WTC11 (cell line): ENCODE measurements at regions not wholly inside any gene's neighbourhood (a gene's known extent, or its start where the extent isn't known, plus 50 kb on each side); places are given as distances from the start of the nearest gene placed in this dataset.

Source experiments
- ATAC-seq: fragments of 200-7000 bp; cut with Tn5 transposase; 2 replicates; pipeline ENCODE4 v1.10.0; 2021; ENCODE audit warnings: mild to moderate bottlenecking, moderate library complexity
- CTCF ChIA-PET: fragments of 300-600 bp; sonication (Branson Sonifier 250); formaldehyde crosslinking; loops from one replicate; lab custom pipeline; 2021; ENCODE audit warnings: antibody characterized with exemption; lab: Charles Lee
- POLR2A ChIA-PET: fragments of 350-600 bp; sonication (Branson Sonifier 250); formaldehyde crosslinking; loops from one replicate; lab custom pipeline; 2021; ENCODE audit warnings: antibody characterized with exemption; lab: Charles Lee
- DNase-seq: peaks from one replicate; pipeline ENCODE4 v3.0.0; 2021; ENCODE audit warnings: low spot score
- H3K27ac Mint-ChIP-seq: 2 replicates; pipeline ENCODE4 v1.8.0; 2021; ENCODE audit warnings: mixed read lengths
- H3K27me3 Mint-ChIP-seq: 2 replicates; pipeline ENCODE4 v1.8.0; 2021; ENCODE audit warnings: low read depth, mild to moderate bottlenecking, moderate library complexity, mixed read lengths
- H3K36me3 Mint-ChIP-seq: 2 replicates; pipeline ENCODE4 v1.8.0; 2021; ENCODE audit warnings: mixed read lengths
- H3K4me1 Mint-ChIP-seq: 2 replicates; pipeline ENCODE4 v1.8.0; 2022; ENCODE audit warnings: mixed read lengths
- H3K4me3 Mint-ChIP-seq: 2 replicates; pipeline ENCODE4 v1.8.0; 2021; ENCODE audit warnings: mild to moderate bottlenecking, moderate library complexity, mixed read lengths
- H3K9me3 Mint-ChIP-seq: 2 replicates; pipeline ENCODE4 v1.8.0; 2021; ENCODE audit warnings: mixed read lengths
- CREM ChIP-seq: sonication (generic); formaldehyde crosslinking; IDR thresholded peaks from 2 replicates; pipeline ENCODE4 v1.8.1; 2022; ENCODE audit warnings: mild to moderate bottlenecking, missing genetic modification reagents, moderate library complexity
- IRF2 ChIP-seq: sonication (generic); formaldehyde crosslinking; IDR thresholded peaks from 2 replicates; pipeline ENCODE4 v1.8.0; 2022; ENCODE audit warnings: low read depth, missing genetic modification reagents, borderline replicate concordance
- MYBL2 ChIP-seq: sonication (generic); formaldehyde crosslinking; IDR thresholded peaks from 2 replicates; pipeline ENCODE4 v1.8.1; 2023; ENCODE audit warnings: mild to moderate bottlenecking, moderate library complexity, missing genetic modification reagents
- OVOL2 ChIP-seq: fragments of 250-450 bp; sonication (Bioruptor Pico); IDR thresholded peaks from 2 replicates; pipeline ENCODE4 v1.9.0; 2021; ENCODE audit warnings: mild to moderate bottlenecking, borderline replicate concordance
- SMAD4 ChIP-seq: sonication (generic); formaldehyde crosslinking; IDR thresholded peaks from 2 replicates; pipeline ENCODE4 v1.8.0; 2022; ENCODE audit warnings: mild to moderate bottlenecking, missing genetic modification reagents
- SOX15 ChIP-seq: fragments of 250-450 bp; sonication (Bioruptor Pico); IDR thresholded peaks from 2 replicates; pipeline ENCODE4 v1.9.0; 2021; ENCODE audit warnings: mild to moderate bottlenecking
- SP1 ChIP-seq: sonication (generic); formaldehyde crosslinking; conservative IDR thresholded peaks from 2 replicates; pipeline ENCODE4 v1.8.1; 2022; ENCODE audit warnings: missing genetic modification reagents
- TP53 ChIP-seq: sonication (generic); formaldehyde crosslinking; IDR thresholded peaks from 2 replicates; pipeline ENCODE4 v1.8.1; 2023; ENCODE audit warnings: mild to moderate bottlenecking, missing genetic modification reagents
- ZNF138 ChIP-seq: sonication (generic); formaldehyde crosslinking; conservative IDR thresholded peaks from 2 replicates; pipeline ENCODE4 v1.8.1; 2022; ENCODE audit warnings: mild to moderate bottlenecking, moderate library complexity, missing genetic modification reagents
- ZNF232 ChIP-seq: sonication (generic); formaldehyde crosslinking; IDR thresholded peaks from 2 replicates; pipeline ENCODE4 v1.8.0; 2022; ENCODE audit warnings: mild to moderate bottlenecking, missing genetic modification reagents
- ZNF671 ChIP-seq: fragments of 250-450 bp; sonication (Bioruptor Pico); IDR thresholded peaks from 2 replicates; pipeline ENCODE4 v1.8.0; 2021; ENCODE audit warnings: mild to moderate bottlenecking
- TF ChIP-seq, protein P1 (sequence below): sonication (generic); formaldehyde crosslinking; IDR thresholded peaks from 2 replicates; pipeline ENCODE4 v1.8.0; 2023; ENCODE audit warnings: missing genetic modification reagents, mild to moderate bottlenecking, borderline replicate concordance
- TF ChIP-seq, protein P2 (sequence below): sonication (generic); formaldehyde crosslinking; IDR thresholded peaks from 2 replicates; pipeline ENCODE4 v1.8.0; 2023; ENCODE audit warnings: missing genetic modification reagents
- TF ChIP-seq, protein P3 (sequence below): fragments of 250-450 bp; sonication (Bioruptor Pico); IDR thresholded peaks from 2 replicates; pipeline ENCODE4 v1.9.0; 2021; ENCODE audit warnings: moderate library complexity, mild to moderate bottlenecking, inconsistent platforms, borderline replicate concordance
- TF ChIP-seq, protein P4 (sequence below): fragments of 200-600 bp; IDR thresholded peaks from 2 replicates; pipeline ENCODE4 v1.8.0; 2022; ENCODE audit warnings: antibody characterized with exemption
- TF ChIP-seq, protein P5 (sequence below): fragments of 250-450 bp; sonication (Bioruptor Pico); IDR thresholded peaks from 2 replicates; pipeline ENCODE4 v1.9.0; 2021; ENCODE audit warnings: mild to moderate bottlenecking
- TF ChIP-seq, protein P6 (sequence below): sonication (generic); formaldehyde crosslinking; conservative IDR thresholded peaks from 2 replicates; pipeline ENCODE4 v1.8.1; 2023; ENCODE audit warnings: mild to moderate bottlenecking, low read depth, missing genetic modification reagents, moderate library complexity

DNA sequence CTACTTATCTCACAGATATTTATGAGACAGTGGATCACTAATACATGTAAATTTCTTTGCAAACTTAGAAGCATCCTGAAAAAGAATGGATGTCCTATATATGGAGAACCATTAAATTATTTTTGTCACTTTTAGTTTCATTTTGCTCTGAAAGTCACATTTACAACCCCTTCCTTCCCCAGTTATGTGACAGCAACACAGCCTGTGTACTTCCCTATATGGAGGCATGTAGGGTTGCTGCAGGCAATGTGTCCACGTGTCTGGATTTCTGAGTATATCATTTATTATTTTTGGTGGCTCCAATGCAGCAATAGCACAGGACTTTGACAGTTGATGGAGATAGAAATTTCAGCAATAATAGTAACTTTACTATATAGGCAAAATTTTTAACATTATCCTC, 156.4 kb downstream of the ST8SIA4 start (continued):
- TF ChIP-seq, protein P1, sequence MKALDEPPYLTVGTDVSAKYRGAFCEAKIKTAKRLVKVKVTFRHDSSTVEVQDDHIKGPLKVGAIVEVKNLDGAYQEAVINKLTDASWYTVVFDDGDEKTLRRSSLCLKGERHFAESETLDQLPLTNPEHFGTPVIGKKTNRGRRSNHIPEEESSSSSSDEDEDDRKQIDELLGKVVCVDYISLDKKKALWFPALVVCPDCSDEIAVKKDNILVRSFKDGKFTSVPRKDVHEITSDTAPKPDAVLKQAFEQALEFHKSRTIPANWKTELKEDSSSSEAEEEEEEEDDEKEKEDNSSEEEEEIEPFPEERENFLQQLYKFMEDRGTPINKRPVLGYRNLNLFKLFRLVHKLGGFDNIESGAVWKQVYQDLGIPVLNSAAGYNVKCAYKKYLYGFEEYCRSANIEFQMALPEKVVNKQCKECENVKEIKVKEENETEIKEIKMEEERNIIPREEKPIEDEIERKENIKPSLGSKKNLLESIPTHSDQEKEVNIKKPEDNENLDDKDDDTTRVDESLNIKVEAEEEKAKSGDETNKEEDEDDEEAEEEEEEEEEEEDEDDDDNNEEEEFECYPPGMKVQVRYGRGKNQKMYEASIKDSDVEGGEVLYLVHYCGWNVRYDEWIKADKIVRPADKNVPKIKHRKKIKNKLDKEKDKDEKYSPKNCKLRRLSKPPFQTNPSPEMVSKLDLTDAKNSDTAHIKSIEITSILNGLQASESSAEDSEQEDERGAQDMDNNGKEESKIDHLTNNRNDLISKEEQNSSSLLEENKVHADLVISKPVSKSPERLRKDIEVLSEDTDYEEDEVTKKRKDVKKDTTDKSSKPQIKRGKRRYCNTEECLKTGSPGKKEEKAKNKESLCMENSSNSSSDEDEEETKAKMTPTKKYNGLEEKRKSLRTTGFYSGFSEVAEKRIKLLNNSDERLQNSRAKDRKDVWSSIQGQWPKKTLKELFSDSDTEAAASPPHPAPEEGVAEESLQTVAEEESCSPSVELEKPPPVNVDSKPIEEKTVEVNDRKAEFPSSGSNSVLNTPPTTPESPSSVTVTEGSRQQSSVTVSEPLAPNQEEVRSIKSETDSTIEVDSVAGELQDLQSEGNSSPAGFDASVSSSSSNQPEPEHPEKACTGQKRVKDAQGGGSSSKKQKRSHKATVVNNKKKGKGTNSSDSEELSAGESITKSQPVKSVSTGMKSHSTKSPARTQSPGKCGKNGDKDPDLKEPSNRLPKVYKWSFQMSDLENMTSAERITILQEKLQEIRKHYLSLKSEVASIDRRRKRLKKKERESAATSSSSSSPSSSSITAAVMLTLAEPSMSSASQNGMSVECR (CRISPR knock-in tag): no peak
- TF ChIP-seq, protein P2, sequence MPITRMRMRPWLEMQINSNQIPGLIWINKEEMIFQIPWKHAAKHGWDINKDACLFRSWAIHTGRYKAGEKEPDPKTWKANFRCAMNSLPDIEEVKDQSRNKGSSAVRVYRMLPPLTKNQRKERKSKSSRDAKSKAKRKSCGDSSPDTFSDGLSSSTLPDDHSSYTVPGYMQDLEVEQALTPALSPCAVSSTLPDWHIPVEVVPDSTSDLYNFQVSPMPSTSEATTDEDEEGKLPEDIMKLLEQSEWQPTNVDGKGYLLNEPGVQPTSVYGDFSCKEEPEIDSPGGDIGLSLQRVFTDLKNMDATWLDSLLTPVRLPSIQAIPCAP (CRISPR knock-in tag): no peak
- TF ChIP-seq, protein P3, sequence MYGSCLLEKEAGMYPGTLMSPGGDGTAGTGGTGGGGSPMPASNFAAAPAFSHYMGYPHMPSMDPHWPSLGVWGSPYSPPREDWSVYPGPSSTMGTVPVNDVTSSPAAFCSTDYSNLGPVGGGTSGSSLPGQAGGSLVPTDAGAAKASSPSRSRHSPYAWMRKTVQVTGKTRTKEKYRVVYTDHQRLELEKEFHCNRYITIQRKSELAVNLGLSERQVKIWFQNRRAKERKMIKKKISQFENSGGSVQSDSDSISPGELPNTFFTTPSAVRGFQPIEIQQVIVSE (CRISPR knock-in tag): no peak
- no peak for TF ChIP-seq ZNF138 (CRISPR knock-in tag)

DNA sequence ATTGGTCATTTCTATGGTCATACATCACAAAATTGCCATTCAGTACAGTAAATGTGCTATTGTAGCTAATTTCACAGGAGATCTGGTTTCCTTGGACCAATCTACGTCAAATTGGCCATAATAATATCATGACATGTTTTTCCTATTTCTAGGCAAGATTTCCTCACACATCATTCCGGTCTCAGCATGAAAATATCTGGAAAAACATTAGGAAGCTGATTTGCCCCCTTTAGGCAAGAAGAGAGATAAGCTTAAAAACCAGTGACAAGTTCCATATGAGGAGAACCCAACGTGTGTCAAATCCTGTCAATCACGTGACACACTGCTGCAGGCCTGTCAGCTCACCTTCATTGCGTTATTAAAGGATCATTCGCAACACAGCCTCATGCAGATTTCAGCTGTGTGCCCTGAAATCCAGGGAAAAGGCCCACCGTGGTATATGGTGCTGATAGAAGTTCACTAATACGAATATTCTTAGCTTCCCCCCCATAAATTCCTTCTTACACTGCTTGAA, 153.3 kb downstream of the ST8SIA4 start:
- no peaks in the 10 kb centered on the region for H3K9me3 Mint-ChIP-seq
- no peaks in the 10 kb centered on the region for H3K36me3 Mint-ChIP-seq
- peaks cover 16% of the 10 kb centered on the region for H3K4me1 Mint-ChIP-seq
- no peak for ATAC-seq
- POLR2A ChIA-PET: interaction anchor here (0.6 kb wide), 1 partner anchor 281 kb away, joined by 7 read pairs; no protein-coding TSS in a partner anchor
- no peak overlapping the region for H3K27ac Mint-ChIP-seq
- CTCF ChIA-PET: interaction anchor here (1.0 kb wide), 1 partner anchor 52 kb away, joined by 3 read pairs; no protein-coding TSS in a partner anchor
- TF ChIP-seq, protein P4, sequence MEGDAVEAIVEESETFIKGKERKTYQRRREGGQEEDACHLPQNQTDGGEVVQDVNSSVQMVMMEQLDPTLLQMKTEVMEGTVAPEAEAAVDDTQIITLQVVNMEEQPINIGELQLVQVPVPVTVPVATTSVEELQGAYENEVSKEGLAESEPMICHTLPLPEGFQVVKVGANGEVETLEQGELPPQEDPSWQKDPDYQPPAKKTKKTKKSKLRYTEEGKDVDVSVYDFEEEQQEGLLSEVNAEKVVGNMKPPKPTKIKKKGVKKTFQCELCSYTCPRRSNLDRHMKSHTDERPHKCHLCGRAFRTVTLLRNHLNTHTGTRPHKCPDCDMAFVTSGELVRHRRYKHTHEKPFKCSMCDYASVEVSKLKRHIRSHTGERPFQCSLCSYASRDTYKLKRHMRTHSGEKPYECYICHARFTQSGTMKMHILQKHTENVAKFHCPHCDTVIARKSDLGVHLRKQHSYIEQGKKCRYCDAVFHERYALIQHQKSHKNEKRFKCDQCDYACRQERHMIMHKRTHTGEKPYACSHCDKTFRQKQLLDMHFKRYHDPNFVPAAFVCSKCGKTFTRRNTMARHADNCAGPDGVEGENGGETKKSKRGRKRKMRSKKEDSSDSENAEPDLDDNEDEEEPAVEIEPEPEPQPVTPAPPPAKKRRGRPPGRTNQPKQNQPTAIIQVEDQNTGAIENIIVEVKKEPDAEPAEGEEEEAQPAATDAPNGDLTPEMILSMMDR: no peak
- TF ChIP-seq, protein P5, sequence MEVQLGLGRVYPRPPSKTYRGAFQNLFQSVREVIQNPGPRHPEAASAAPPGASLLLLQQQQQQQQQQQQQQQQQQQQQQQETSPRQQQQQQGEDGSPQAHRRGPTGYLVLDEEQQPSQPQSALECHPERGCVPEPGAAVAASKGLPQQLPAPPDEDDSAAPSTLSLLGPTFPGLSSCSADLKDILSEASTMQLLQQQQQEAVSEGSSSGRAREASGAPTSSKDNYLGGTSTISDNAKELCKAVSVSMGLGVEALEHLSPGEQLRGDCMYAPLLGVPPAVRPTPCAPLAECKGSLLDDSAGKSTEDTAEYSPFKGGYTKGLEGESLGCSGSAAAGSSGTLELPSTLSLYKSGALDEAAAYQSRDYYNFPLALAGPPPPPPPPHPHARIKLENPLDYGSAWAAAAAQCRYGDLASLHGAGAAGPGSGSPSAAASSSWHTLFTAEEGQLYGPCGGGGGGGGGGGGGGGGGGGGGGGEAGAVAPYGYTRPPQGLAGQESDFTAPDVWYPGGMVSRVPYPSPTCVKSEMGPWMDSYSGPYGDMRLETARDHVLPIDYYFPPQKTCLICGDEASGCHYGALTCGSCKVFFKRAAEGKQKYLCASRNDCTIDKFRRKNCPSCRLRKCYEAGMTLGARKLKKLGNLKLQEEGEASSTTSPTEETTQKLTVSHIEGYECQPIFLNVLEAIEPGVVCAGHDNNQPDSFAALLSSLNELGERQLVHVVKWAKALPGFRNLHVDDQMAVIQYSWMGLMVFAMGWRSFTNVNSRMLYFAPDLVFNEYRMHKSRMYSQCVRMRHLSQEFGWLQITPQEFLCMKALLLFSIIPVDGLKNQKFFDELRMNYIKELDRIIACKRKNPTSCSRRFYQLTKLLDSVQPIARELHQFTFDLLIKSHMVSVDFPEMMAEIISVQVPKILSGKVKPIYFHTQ (CRISPR knock-in tag): no peak
- TF ChIP-seq IRF2 (no peak), SP1 (CRISPR knock-in tag) (no peak)
- peaks cover 8% of the 10 kb centered on the region for H3K27me3 Mint-ChIP-seq
- no peak overlapping the region for H3K4me3 Mint-ChIP-seq
- no peak for DNase-seq

DNA sequence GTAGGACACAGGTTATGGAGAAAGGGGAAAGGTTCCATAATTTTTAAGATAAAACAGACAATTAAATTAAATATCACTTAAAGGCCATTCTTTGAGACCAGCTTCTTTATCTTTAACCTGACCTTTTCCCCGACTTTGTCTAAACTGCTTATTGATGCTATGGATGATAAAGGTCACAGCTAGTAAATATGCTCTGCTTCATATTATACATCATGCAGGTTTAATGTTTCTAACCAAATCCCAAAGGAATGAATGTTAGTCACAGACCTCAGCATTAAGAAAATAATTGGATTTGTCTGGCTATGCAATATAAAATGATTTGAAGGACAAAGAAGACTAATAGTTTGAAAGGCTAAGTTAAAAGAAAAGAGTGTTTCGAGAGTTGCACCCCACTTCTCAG, 147.6 kb downstream of the ST8SIA4 start:
- ATAC-seq (no peak), DNase-seq (no peak)
- no peaks in the 10 kb centered on the region for H3K36me3 Mint-ChIP-seq
- H3K4me3 Mint-ChIP-seq: no peak overlapping the region
- peaks cover 62% of the 10 kb centered on the region for H3K27me3 Mint-ChIP-seq
- peaks cover 21% of the 10 kb centered on the region for H3K4me1 Mint-ChIP-seq
- POLR2A ChIA-PET: no interaction called here
- no peaks in the 10 kb centered on the region for H3K9me3 Mint-ChIP-seq
- H3K27ac Mint-ChIP-seq: no peak overlapping the region
- CTCF ChIA-PET: no interaction called here
- TF ChIP-seq SMAD4 (CRISPR knock-in tag): no peak
- TF ChIP-seq CREM (CRISPR knock-in tag): no peak
- no peak for TF ChIP-seq TP53 (CRISPR knock-in tag)
- no peak for TF ChIP-seq ZNF232 (CRISPR knock-in tag)
- no peak for TF ChIP-seq MYBL2
- TF ChIP-seq, protein P6, sequence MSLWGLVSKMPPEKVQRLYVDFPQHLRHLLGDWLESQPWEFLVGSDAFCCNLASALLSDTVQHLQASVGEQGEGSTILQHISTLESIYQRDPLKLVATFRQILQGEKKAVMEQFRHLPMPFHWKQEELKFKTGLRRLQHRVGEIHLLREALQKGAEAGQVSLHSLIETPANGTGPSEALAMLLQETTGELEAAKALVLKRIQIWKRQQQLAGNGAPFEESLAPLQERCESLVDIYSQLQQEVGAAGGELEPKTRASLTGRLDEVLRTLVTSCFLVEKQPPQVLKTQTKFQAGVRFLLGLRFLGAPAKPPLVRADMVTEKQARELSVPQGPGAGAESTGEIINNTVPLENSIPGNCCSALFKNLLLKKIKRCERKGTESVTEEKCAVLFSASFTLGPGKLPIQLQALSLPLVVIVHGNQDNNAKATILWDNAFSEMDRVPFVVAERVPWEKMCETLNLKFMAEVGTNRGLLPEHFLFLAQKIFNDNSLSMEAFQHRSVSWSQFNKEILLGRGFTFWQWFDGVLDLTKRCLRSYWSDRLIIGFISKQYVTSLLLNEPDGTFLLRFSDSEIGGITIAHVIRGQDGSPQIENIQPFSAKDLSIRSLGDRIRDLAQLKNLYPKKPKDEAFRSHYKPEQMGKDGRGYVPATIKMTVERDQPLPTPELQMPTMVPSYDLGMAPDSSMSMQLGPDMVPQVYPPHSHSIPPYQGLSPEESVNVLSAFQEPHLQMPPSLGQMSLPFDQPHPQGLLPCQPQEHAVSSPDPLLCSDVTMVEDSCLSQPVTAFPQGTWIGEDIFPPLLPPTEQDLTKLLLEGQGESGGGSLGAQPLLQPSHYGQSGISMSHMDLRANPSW (CRISPR knock-in tag): no peak
- no peak for TF ChIP-seq OVOL2 (CRISPR knock-in tag)
- no peak for TF ChIP-seq SOX15
- TF ChIP-seq ZNF671 (CRISPR knock-in tag): no peak
